Neural cell (in vitro differentiated cells): ENCODE measurements at regions not wholly inside any gene's neighbourhood (a gene's known extent, or its start where the extent isn't known, plus 50 kb on each side); places are given as distances from the start of the nearest gene placed in this dataset.

Experiments used
- CTCF ChIP-seq: fragments of 450-650 bp; IDR thresholded peaks from 2 replicates; pipeline ENCODE4 v1.5.1; 2014; ENCODE audit warnings: antibody characterized with exemption, mild to moderate bottlenecking, moderate library complexity; ENCODE audit not compliant: poor library complexity, severe bottlenecking
- EP300 ChIP-seq: fragments of 450-650 bp; conservative IDR thresholded peaks from 2 replicates; pipeline ENCODE4 v1.6.1; 2014; ENCODE audit warnings: antibody characterized with exemption, mild to moderate bottlenecking, moderate library complexity; ENCODE audit not compliant: poor library complexity, severe bottlenecking
- EZH2 ChIP-seq: fragments of 200-600, 300-800 bp; shearing (Covaris generic), sonication (generic); IDR thresholded peaks from 2 replicates; pipeline ENCODE4 v1.6.1; 2014; ENCODE audit warnings: antibody characterized with exemption, low read length, borderline replicate concordance, mild to moderate bottlenecking; ENCODE audit not compliant: insufficient read depth, poor library complexity, severe bottlenecking

GRCh38 chr13:61797397-61797796 lies 381.7 kb upstream of the PCDH20 start:
- TF ChIP-seq EP300 (no peak), CTCF (no peak), EZH2 (no peak)
